ENCODE measurements at regions not wholly inside any gene's neighbourhood (a gene's known extent, or its start where the extent isn't known, plus 50 kb on each side); places are given as distances from the start of the nearest gene placed in this dataset.
"Not testable (repeated sequence)": the region's sequence is repeated elsewhere in the genome, so short reads cannot be mapped to it uniquely, and the experiment has no call there.

- H3K4me3 ChIP-seq = no peak overlapping the region
- WGBS, 2 donors = 96% methylated on average over 3 of the region's 3 CpGs
- no peaks in the 10 kb centered on the region for H3K27me3 ChIP-seq
- TF ChIP-seq POLR2A (IDR thresholded peaks at IDR 0.05) (no peak), CTCF (IDR thresholded peaks at IDR 0.05) (no peak), POLR2AphosphoS5 (IDR thresholded peaks at IDR 0.05) (no peak), EP300 (IDR thresholded peaks at IDR 0.05) (no peak)
- no peak overlapping the region for H3K27ac ChIP-seq
- peaks cover 0 to 2% (median 0%) of the 10 kb centered on the region in 4 donors for H3K9me3 ChIP-seq
- DNase-seq = no peak
- intact Hi-C loops (cut with DNase I) = no loop called here
- no peaks in the 10 kb centered on the region for H3K4me1 ChIP-seq
- no peaks in the 10 kb centered on the region for H3K36me3 ChIP-seq
Observed at GRCh38 chr10:33655921-33656320, 321.5 kb upstream of the NRP1 start.

DNA sequence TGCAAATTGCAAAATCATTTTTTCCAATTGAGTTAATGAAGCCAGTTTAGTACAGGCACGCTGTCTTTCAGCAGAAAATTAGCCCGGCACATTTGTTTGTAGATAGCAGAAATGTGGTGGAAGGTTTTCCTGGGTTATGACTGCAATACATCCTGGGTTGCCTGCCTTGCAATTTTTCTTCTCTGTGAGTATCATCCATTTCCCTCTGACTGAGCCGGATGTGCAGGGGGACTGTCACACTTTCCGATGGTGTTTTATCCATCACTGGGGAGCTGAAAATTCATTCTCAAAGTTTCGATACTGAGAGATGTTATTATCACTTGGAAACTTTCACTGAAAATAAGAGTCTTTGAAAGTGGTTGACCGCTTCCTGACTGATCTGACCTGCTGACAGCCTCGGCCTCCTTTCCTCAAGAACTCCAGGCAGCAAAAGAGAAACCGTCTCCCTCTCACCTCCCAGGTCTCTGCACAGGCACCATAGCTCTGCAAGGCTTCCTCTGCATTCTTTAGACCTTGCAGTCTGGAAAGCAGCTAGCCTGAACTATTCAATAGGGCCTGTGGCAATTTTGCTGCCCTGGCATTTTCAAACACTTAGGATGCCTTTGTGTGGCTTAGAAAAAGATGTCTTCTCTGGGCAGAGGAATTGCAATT is 320.8 kb upstream of the NRP1 start:
- WGBS, 2 donors = 78 to 84% methylated on average over 8 of the region's 8 CpGs
- H3K27ac ChIP-seq = no peak overlapping the region
- DNase-seq = no peak
- H3K4me3 ChIP-seq = no peak overlapping the region
- peaks cover 0 to 2% (median 0%) of the 10 kb centered on the region in 4 donors for H3K9me3 ChIP-seq
- H3K36me3 ChIP-seq = no peaks in the 10 kb centered on the region
- no peaks in the 10 kb centered on the region for H3K27me3 ChIP-seq
- intact Hi-C loops (cut with DNase I) = no loop called here
- TF ChIP-seq POLR2AphosphoS5 (IDR thresholded peaks at IDR 0.05) = no peak
- no peak for TF ChIP-seq CTCF (IDR thresholded peaks at IDR 0.05)
- no peak for TF ChIP-seq EP300 (IDR thresholded peaks at IDR 0.05)
- no peak for TF ChIP-seq POLR2A (IDR thresholded peaks at IDR 0.05)
- H3K4me1 ChIP-seq = no peaks in the 10 kb centered on the region

DNA sequence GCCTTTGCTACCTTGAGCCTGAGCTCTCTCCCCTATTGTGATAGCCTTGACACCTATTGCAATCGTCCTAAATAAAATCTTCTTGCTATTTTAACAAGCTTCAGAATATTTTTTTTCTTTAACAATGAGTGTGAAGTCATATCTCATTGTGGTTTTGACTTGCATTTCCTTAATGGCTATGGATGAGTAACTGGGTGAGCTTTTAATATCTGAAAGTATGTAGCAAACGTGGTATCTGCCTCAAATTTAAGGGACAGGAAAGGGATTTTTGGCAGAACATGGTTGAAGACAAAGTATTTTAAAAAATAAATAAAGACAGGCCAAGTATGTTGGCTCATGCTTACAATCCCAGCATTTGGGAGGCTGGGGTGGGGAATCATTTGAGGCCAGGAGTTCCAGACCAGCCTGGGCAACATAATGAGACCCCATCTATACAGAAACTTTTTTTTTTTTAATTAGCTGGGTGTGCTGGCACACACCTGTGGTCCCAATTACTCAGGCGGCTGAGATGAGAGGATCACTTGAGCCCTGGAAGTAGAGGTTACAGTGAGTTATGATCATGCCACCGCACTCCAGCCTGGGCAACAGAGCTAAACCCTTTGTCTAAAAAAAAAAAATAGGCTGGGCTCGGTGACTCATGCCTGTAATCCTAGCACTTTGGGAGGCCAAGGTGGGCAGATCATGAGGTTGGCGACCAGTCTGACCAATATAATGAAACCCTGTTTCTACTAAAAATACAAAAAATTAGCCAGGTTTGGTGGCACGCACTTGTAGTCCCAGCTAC is 319.3 kb upstream of the NRP1 start:
- intact Hi-C loops (cut with DNase I) = no loop called here

GRCh38 chr10:33652870-33653269 is 318.4 kb upstream of the NRP1 start:
- Histone ChIP-seq H3K27me3 (no peaks in the 10 kb centered on the region), H3K27ac (no peak overlapping the region), H3K4me1 (no peaks in the 10 kb centered on the region), H3K4me3 (no peak overlapping the region), H3K36me3 (no peaks in the 10 kb centered on the region), H3K9me3 (peaks cover 0 to 4% (median 0%) of the 10 kb centered on the region in 4 donors)
- no peak for DNase-seq
- TF ChIP-seq CTCF (IDR thresholded peaks at IDR 0.05) (no peak), POLR2A (IDR thresholded peaks at IDR 0.05) (no peak), EP300 (IDR thresholded peaks at IDR 0.05) (no peak), POLR2AphosphoS5 (IDR thresholded peaks at IDR 0.05) (no peak)
- 93 to 94% methylated on average over 3 of the region's 3 CpGs for whole genome bisulfite sequencing, 2 donors
- intact Hi-C loops (cut with DNase I) = no loop called here

More for the DNA sequence above, 319.3 kb upstream of the NRP1 start:
- Histone ChIP-seq H3K27me3 (no peaks in the 10 kb centered on the region), H3K9me3 (peaks cover 0 to 2% (median 0%) of the 10 kb centered on the region in 4 donors), H3K4me3 (no peak overlapping the region), H3K27ac (no peak overlapping the region), H3K4me1 (no peaks in the 10 kb centered on the region), H3K36me3 (no peaks in the 10 kb centered on the region)
- no peak for DNase-seq
- TF ChIP-seq POLR2A (IDR thresholded peaks at IDR 0.05) = no peak
- TF ChIP-seq CTCF (IDR thresholded peaks at IDR 0.05) = no peak
- TF ChIP-seq EP300 (IDR thresholded peaks at IDR 0.05) = no peak
- no peak for TF ChIP-seq POLR2AphosphoS5 (IDR thresholded peaks at IDR 0.05)
- WGBS, 2 donors = 73 to 85% methylated on average over 7 of the region's 7 CpGs

DNA sequence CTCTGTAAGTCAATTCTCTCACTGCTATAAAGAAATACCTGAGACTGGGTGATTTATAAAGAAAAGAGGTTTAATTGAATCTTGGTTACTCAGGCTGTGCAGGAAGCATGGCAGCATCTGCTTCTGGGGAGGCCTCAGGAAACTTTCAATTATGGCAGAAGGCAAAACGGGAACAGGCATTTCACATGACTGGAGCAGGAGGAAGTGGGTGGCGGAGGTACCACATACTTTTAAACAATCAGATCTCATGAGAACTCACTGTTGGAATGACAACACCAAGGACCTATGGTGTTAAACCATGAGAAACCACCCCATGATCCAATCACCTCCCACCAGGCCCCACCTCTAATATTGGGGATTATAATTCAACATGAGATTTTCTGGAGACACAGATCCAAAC is 315.7 kb upstream of the NRP1 start:
- not testable (repeated sequence) for H3K27me3 ChIP-seq, DNase-seq
- 62 to 80% methylated on average over 2 of the region's 2 CpGs for WGBS, 2 donors

More for the DNA sequence above, 315.7 kb upstream of the NRP1 start:
- H3K4me1 ChIP-seq; H3K27ac ChIP-seq; H3K4me3 ChIP-seq; H3K36me3 ChIP-seq; H3K9me3 ChIP-seq; intact Hi-C loops (cut with DNase I): not testable (repeated sequence)

Data from sigmoid colon (tissue), 6 donors.